ENCODE measurements at regions not wholly inside any gene's neighbourhood (a gene's known extent, or its start where the extent isn't known, plus 50 kb on each side); places are given as distances from the start of the nearest gene placed in this dataset.

GRCh38 chr10:78165172-78165571 is 131.5 kb downstream of the RPS24 start:
- TF ChIP-seq CTCF (conservative IDR thresholded peaks at IDR 0.05; ENCODE audit: low read length): no peak
- no peak for TF ChIP-seq EZH2phosphoT487 (IDR thresholded peaks at IDR 0.05; ENCODE audit: borderline replicate concordance, low read depth, low read length)

Data from OCI-LY7 (cell line).